ENCODE measurements at regions not wholly inside any gene's neighbourhood (a gene's known extent, or its start where the extent isn't known, plus 50 kb on each side); places are given as distances from the start of the nearest gene placed in this dataset.

GRCh38 chr10:107423903-107424302 lies 259.4 kb upstream of the SORCS1 start:
- no peak for TF ChIP-seq CTCF (IDR thresholded peaks at IDR 0.05; ENCODE audit: low read length)
- TF ChIP-seq EZH2 (IDR thresholded peaks at IDR 0.05; ENCODE audit: borderline replicate concordance, low read length), result no peak

All from OCI-LY1 (cell line).